NCI-H1436 (cell line): ENCODE measurements at regions not wholly inside any gene's neighbourhood (a gene's known extent, or its start where the extent isn't known, plus 50 kb on each side); places are given as distances from the start of the nearest gene placed in this dataset.

Experiments
- DNase-seq: peaks from one replicate; lab custom pipeline; 2025; lab: John Stamatoyannopoulos, UW

GRCh38 chr16:62224646-62225209 is 188.5 kb upstream of the CDH8 start:
- DNase-seq, result no peak

GRCh38 chr16:62216837-62217236 is 180.6 kb upstream of the CDH8 start:
- no peak for DNase-seq

- no peak for DNase-seq
Observed at GRCh38 chr16:62213763-62214162, 177.5 kb upstream of the CDH8 start.

- no peak for DNase-seq
Observed at GRCh38 chr16:62208934-62209333, 172.7 kb upstream of the CDH8 start.

- no peak for DNase-seq
Observed at GRCh38 chr16:62205459-62205858, 169.2 kb upstream of the CDH8 start.

- no peak for DNase-seq
Observed at GRCh38 chr16:62201911-62202310, 165.7 kb upstream of the CDH8 start.

- DNase-seq, result no peak
Observed at GRCh38 chr16:62194828-62195227, 158.6 kb upstream of the CDH8 start.

GRCh38 chr16:62190426-62190825 is 154.2 kb upstream of the CDH8 start:
- DNase-seq, result no peak

- no peak for DNase-seq
Observed at GRCh38 chr16:62177351-62178203, 141.3 kb upstream of the CDH8 start.

GRCh38 chr16:62170642-62171041 is 134.4 kb upstream of the CDH8 start:
- DNase-seq, result no peak

- no peak for DNase-seq
Observed at GRCh38 chr16:62167551-62167950, 131.3 kb upstream of the CDH8 start.

GRCh38 chr16:62157544-62157943 is 121.3 kb upstream of the CDH8 start:
- no peak for DNase-seq

- DNase-seq, result no peak
Observed at GRCh38 chr16:62156971-62157370, 120.7 kb upstream of the CDH8 start.

- no peak for DNase-seq
Observed at GRCh38 chr16:62149631-62150030, 113.4 kb upstream of the CDH8 start.

- DNase-seq, result no peak
Observed at GRCh38 chr16:62137996-62138395, 101.8 kb upstream of the CDH8 start.

GRCh38 chr16:62135911-62136310 is 99.7 kb upstream of the CDH8 start:
- no peak for DNase-seq

- DNase-seq, result no peak
Observed at GRCh38 chr16:62135446-62135845, 99.2 kb upstream of the CDH8 start.

GRCh38 chr16:62130101-62130500 is 93.9 kb upstream of the CDH8 start:
- no peak for DNase-seq

GRCh38 chr16:62105244-62105643 is 69.0 kb upstream of the CDH8 start:
- no peak for DNase-seq

- DNase-seq, result no peak
Observed at GRCh38 chr16:62102588-62102987, 66.3 kb upstream of the CDH8 start.

- DNase-seq, result no peak
Observed at GRCh38 chr16:62100651-62101050, 64.4 kb upstream of the CDH8 start.

- no peak for DNase-seq
Observed at GRCh38 chr16:62089715-62090114, 53.5 kb upstream of the CDH8 start.

GRCh38 chr16:62088731-62089410 is 52.6 kb upstream of the CDH8 start:
- DNase-seq, result no peak
